Neural cell (in vitro differentiated cells): ENCODE measurements at regions not wholly inside any gene's neighbourhood (a gene's known extent, or its start where the extent isn't known, plus 50 kb on each side); places are given as distances from the start of the nearest gene placed in this dataset.

Source experiments
- EP300 ChIP-seq: fragments of 450-650 bp; conservative IDR thresholded peaks from 2 replicates; pipeline ENCODE4 v1.6.1; 2014; ENCODE audit warnings: antibody characterized with exemption, mild to moderate bottlenecking, moderate library complexity; ENCODE audit not compliant: poor library complexity, severe bottlenecking
- EZH2 ChIP-seq: fragments of 200-600, 300-800 bp; shearing (Covaris generic), sonication (generic); IDR thresholded peaks from 2 replicates; pipeline ENCODE4 v1.6.1; 2014; ENCODE audit warnings: antibody characterized with exemption, low read length, borderline replicate concordance, mild to moderate bottlenecking; ENCODE audit not compliant: insufficient read depth, poor library complexity, severe bottlenecking
- MXI1 ChIP-seq: fragments of 450-650 bp; conservative IDR thresholded peaks from 2 replicates; pipeline ENCODE4 v1.6.1; 2014; ENCODE audit warnings: antibody characterized with exemption, mild to moderate bottlenecking; ENCODE audit not compliant: poor library complexity, severe bottlenecking
- POLR2AphosphoS5 ChIP-seq: IDR thresholded peaks from 2 replicates; pipeline ENCODE4 v1.6.1; 2012
- RAD21 ChIP-seq: fragments of 450-650 bp; conservative IDR thresholded peaks from 2 replicates; pipeline ENCODE4 v1.6.1; 2014; ENCODE audit warnings: antibody characterized with exemption, mild to moderate bottlenecking, moderate library complexity
- SMC3 ChIP-seq: fragments of 450-650 bp; conservative IDR thresholded peaks from 2 replicates; pipeline ENCODE4 v1.6.1; 2014; ENCODE audit warnings: antibody characterized with exemption, mild to moderate bottlenecking, moderate library complexity; ENCODE audit not compliant: poor library complexity
- TAF1 ChIP-seq: IDR thresholded peaks from 2 replicates; pipeline ENCODE4 v1.6.1; 2012; ENCODE audit warnings: low read depth
- TF ChIP-seq, protein P1 (sequence below): fragments of 450-650 bp; IDR thresholded peaks from 2 replicates; pipeline ENCODE4 v1.5.1; 2014; ENCODE audit warnings: antibody characterized with exemption, mild to moderate bottlenecking, moderate library complexity; ENCODE audit not compliant: poor library complexity, severe bottlenecking
- TF ChIP-seq, protein P2 (sequence below): IDR thresholded peaks from 2 replicates; pipeline ENCODE4 v1.6.1; 2012; ENCODE audit warnings: borderline replicate concordance

DNA sequence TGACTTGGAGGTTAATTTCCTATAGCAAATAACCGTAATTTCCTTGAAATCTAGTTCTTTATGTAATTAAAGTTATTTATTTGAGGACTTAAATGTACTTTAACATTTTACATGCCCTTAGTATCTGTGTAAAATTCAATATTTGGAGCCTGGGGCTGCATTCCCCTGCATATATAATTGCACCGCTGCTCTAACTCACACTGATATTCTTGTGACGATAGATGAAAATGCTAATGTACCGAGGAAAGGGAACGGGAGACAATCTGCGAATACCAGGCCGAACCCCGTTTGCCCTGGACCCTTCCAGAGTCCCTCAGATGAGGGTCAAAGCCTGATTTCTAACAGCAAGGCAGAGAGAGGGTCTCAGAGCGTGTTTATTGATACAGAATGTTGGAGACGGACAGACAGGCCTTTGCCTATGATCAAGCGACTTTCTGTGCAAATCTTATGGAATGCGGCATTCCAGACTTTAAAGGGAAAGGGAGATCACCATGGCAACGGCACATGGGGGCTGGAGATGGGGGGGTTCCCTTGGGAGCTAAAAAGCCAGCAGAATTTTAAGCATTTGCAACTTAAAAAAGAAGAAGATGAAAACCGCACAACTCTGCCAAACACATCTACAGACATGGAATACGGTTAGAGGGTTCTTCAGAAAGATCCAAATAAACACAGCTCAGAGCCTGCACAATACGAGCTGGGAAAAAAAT lies 57.6 kb upstream of the TWIST2 start:
- TF ChIP-seq, protein P1, sequence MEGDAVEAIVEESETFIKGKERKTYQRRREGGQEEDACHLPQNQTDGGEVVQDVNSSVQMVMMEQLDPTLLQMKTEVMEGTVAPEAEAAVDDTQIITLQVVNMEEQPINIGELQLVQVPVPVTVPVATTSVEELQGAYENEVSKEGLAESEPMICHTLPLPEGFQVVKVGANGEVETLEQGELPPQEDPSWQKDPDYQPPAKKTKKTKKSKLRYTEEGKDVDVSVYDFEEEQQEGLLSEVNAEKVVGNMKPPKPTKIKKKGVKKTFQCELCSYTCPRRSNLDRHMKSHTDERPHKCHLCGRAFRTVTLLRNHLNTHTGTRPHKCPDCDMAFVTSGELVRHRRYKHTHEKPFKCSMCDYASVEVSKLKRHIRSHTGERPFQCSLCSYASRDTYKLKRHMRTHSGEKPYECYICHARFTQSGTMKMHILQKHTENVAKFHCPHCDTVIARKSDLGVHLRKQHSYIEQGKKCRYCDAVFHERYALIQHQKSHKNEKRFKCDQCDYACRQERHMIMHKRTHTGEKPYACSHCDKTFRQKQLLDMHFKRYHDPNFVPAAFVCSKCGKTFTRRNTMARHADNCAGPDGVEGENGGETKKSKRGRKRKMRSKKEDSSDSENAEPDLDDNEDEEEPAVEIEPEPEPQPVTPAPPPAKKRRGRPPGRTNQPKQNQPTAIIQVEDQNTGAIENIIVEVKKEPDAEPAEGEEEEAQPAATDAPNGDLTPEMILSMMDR, result no peak
- no peak for TF ChIP-seq RAD21
- TF ChIP-seq POLR2AphosphoS5, result no peak
- TF ChIP-seq, protein P2, sequence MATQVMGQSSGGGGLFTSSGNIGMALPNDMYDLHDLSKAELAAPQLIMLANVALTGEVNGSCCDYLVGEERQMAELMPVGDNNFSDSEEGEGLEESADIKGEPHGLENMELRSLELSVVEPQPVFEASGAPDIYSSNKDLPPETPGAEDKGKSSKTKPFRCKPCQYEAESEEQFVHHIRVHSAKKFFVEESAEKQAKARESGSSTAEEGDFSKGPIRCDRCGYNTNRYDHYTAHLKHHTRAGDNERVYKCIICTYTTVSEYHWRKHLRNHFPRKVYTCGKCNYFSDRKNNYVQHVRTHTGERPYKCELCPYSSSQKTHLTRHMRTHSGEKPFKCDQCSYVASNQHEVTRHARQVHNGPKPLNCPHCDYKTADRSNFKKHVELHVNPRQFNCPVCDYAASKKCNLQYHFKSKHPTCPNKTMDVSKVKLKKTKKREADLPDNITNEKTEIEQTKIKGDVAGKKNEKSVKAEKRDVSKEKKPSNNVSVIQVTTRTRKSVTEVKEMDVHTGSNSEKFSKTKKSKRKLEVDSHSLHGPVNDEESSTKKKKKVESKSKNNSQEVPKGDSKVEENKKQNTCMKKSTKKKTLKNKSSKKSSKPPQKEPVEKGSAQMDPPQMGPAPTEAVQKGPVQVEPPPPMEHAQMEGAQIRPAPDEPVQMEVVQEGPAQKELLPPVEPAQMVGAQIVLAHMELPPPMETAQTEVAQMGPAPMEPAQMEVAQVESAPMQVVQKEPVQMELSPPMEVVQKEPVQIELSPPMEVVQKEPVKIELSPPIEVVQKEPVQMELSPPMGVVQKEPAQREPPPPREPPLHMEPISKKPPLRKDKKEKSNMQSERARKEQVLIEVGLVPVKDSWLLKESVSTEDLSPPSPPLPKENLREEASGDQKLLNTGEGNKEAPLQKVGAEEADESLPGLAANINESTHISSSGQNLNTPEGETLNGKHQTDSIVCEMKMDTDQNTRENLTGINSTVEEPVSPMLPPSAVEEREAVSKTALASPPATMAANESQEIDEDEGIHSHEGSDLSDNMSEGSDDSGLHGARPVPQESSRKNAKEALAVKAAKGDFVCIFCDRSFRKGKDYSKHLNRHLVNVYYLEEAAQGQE, result no peak
- TF ChIP-seq EP300, result no peak
- TF ChIP-seq EZH2, result no peak
- TF ChIP-seq SMC3, result no peak
- no peak for TF ChIP-seq TAF1
- TF ChIP-seq MXI1, result no peak
